DND-41 (cell line): ENCODE measurements at regions not wholly inside any gene's neighbourhood (a gene's known extent, or its start where the extent isn't known, plus 50 kb on each side); places are given as distances from the start of the nearest gene placed in this dataset.

ENCODE experiments used
- EZH2 ChIP-seq: IDR thresholded peaks from 3 replicates; pipeline ENCODE4 v1.6.1; 2012; ENCODE audit warnings: borderline replicate concordance, low read depth, mild to moderate bottlenecking, moderate library complexity, low read length, inconsistent platforms; ENCODE audit not compliant: severe bottlenecking
- TF ChIP-seq, protein P1 (sequence below): IDR thresholded peaks from 2 replicates; pipeline ENCODE4 v1.5.1; 2012; ENCODE audit warnings: borderline replicate concordance, low read length, moderate library complexity, mild to moderate bottlenecking; ENCODE audit not compliant: poor library complexity, severe bottlenecking; ENCODE audit errors: extremely low read depth

DNA sequence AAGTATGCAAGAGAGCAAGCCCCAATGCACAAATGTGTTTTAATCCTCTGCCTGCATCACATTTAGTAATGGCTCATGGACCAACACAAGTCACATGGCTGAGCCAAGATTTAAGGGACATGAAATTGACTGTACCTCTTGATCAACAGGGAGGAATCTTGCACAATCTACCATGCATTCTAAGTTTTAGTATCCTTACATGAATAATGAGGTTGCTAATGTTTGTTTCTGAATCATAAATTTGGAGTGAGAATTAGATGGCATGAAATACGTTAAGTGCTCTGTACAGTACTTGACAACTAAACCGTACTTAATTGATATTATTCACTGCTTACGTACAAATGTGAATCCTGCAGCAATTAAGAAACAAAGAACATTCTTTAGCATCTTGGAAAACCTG lies 553.8 kb upstream of the JAG1 start:
- TF ChIP-seq, protein P1, sequence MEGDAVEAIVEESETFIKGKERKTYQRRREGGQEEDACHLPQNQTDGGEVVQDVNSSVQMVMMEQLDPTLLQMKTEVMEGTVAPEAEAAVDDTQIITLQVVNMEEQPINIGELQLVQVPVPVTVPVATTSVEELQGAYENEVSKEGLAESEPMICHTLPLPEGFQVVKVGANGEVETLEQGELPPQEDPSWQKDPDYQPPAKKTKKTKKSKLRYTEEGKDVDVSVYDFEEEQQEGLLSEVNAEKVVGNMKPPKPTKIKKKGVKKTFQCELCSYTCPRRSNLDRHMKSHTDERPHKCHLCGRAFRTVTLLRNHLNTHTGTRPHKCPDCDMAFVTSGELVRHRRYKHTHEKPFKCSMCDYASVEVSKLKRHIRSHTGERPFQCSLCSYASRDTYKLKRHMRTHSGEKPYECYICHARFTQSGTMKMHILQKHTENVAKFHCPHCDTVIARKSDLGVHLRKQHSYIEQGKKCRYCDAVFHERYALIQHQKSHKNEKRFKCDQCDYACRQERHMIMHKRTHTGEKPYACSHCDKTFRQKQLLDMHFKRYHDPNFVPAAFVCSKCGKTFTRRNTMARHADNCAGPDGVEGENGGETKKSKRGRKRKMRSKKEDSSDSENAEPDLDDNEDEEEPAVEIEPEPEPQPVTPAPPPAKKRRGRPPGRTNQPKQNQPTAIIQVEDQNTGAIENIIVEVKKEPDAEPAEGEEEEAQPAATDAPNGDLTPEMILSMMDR, result no peak
- TF ChIP-seq EZH2, result no peak
